ENCODE measurements at regions not wholly inside any gene's neighbourhood (a gene's known extent, or its start where the extent isn't known, plus 50 kb on each side); places are given as distances from the start of the nearest gene placed in this dataset.

GRCh38 chr2:228738671-228739380, 532.3 kb downstream of the PID1 start:
- ATAC-seq (no peak), DNase-seq (no peak)
- Histone ChIP-seq H3K27me3 (ENCODE audit: control insufficient read depth, insufficient read depth) (no peaks in the 10 kb centered on the region), H3K9me3 (ENCODE audit: control insufficient read depth, low read length) (no peaks in the 10 kb centered on the region), H3K4me1 (ENCODE audit: control insufficient read depth, insufficient read depth, low read length) (no peaks in the 10 kb centered on the region), H3K27ac (ENCODE audit: low read length) (no peak overlapping the region), H3K4me3 (ENCODE audit: low read length) (no peak overlapping the region)
- WGBS, result 66% methylated on average over 2 of the region's 2 CpGs
- intact Hi-C loops (cut with DNase I), result no loop called here

DNA sequence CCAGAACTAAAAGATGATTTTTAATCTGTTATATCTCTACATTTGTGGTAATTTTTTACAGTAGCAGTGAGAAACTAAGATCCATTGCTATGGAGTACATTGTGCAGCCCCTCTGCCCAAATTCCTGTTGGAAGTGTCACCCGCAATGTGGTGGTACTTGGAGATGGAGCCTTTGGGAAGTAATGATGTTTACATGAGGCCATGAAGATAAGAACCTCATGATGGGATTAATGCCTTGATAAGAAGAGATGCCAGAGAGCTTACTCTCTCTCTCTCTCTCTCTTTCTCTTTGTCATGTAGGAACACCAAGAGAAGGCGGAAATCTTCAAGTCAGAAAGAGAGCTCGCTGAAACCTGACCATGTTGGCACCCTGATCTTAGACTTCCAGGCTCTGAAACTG, 535.4 kb downstream of the PID1 start:
- H3K4me1 ChIP-seq (ENCODE audit: control insufficient read depth, insufficient read depth, low read length), result no peaks in the 10 kb centered on the region
- ATAC-seq (no peak), DNase-seq (no peak)
- 85% methylated on average over 3 of the region's 3 CpGs for WGBS
- no peaks in the 10 kb centered on the region for H3K9me3 ChIP-seq (ENCODE audit: control insufficient read depth, low read length)
- H3K27me3 ChIP-seq (ENCODE audit: control insufficient read depth, insufficient read depth), result no peaks in the 10 kb centered on the region
- intact Hi-C loops (cut with DNase I), result no loop called here
- no peak overlapping the region for H3K27ac ChIP-seq (ENCODE audit: low read length)
- H3K4me3 ChIP-seq (ENCODE audit: low read length), result no peak overlapping the region

GRCh38 chr2:228731517-228731916, 539.6 kb downstream of the PID1 start:
- no peaks in the 10 kb centered on the region for H3K4me1 ChIP-seq (ENCODE audit: control insufficient read depth, insufficient read depth, low read length)
- ATAC-seq (no peak), DNase-seq (no peak)
- H3K4me3 ChIP-seq (ENCODE audit: low read length), result no peak overlapping the region
- intact Hi-C loops (cut with DNase I), result no loop called here
- no peaks in the 10 kb centered on the region for H3K9me3 ChIP-seq (ENCODE audit: control insufficient read depth, low read length)
- no peak overlapping the region for H3K27ac ChIP-seq (ENCODE audit: low read length)
- no peaks in the 10 kb centered on the region for H3K27me3 ChIP-seq (ENCODE audit: control insufficient read depth, insufficient read depth)

DNA sequence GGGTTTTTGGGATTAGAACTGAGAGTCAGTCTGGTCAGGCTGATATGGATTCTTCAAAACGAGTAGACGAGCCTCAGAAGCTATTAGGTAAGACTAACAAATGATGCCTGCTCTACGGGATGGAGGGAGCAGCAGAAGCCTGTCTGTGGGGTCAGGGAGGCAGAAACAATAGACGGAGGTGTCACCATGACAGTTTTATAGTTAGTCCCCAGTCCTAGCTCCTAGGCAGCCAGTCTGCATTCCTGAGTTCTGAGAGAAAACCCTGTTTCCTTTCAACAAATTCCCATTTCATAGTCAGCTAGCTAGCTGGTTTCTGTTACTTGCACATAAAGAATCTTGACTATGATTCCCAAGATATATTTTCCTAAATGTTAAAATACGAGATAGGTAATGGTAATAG, 542.1 kb downstream of the PID1 start:
- no peak overlapping the region for H3K27ac ChIP-seq (ENCODE audit: low read length)
- H3K9me3 ChIP-seq (ENCODE audit: control insufficient read depth, low read length), result no peaks in the 10 kb centered on the region
- DNase-seq, result no peak
- intact Hi-C loops (cut with DNase I), result no loop called here
- no peak for ATAC-seq
- H3K4me3 ChIP-seq (ENCODE audit: low read length), result no peak overlapping the region
- 49% methylated on average over 5 of the region's 5 CpGs for WGBS
- H3K4me1 ChIP-seq (ENCODE audit: control insufficient read depth, insufficient read depth, low read length), result no peaks in the 10 kb centered on the region
- no peaks in the 10 kb centered on the region for H3K27me3 ChIP-seq (ENCODE audit: control insufficient read depth, insufficient read depth)

DNA sequence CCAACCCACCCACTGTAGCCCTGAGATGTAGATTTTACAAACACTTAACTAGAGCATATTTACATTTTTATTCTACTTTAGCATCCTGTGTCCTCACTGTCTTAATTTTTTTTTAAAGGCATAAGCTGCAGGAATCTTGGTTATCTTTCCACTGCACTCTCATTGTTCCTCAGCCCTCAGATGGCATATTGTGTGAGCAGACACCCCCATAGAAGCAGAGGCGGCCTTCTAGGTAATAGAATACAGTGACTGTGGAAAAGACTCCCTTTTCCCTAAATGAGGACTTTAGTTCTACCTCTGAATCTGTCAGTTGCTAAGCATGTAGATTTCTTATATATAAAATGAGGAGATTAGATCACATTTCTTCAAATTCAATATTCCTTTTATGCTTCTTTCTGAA, 543.5 kb upstream of the SPHKAP start:
- H3K4me3 ChIP-seq (ENCODE audit: low read length), result no peak overlapping the region
- ATAC-seq (no peak), DNase-seq (no peak)
- no peaks in the 10 kb centered on the region for H3K4me1 ChIP-seq (ENCODE audit: control insufficient read depth, insufficient read depth, low read length)
- intact Hi-C loops (cut with DNase I), result no loop called here
- no peaks in the 10 kb centered on the region for H3K9me3 ChIP-seq (ENCODE audit: control insufficient read depth, low read length)
- H3K27ac ChIP-seq (ENCODE audit: low read length), result no peak overlapping the region
- 74% methylated on average over 1 of the region's 1 CpG for whole genome bisulfite sequencing
- no peaks in the 10 kb centered on the region for H3K27me3 ChIP-seq (ENCODE audit: control insufficient read depth, insufficient read depth)

DNA sequence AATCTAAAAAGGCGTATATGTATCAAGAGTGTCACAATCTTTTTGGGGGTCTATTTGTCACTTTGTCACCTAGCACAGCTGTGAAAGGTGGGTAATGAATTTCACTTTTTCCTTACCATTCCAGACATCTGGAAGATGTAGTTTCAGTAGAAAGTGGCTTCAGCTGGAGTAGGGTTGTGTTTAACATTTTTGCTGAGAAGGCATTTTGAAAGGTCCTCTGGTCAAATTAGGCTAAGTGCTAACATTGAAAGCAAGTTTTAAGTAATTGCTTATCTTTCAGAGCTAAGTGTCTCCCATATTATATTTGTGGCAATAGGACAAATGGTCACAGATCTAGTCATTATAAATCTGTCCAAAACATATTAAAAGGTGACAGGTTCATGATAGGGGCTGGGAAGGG, 542.1 kb upstream of the SPHKAP start:
- WGBS, result 82% methylated on average over 1 of the region's 1 CpG
- H3K4me1 ChIP-seq (ENCODE audit: control insufficient read depth, insufficient read depth, low read length), result no peaks in the 10 kb centered on the region
- intact Hi-C loops (cut with DNase I), result no loop called here
- H3K9me3 ChIP-seq (ENCODE audit: control insufficient read depth, low read length), result no peaks in the 10 kb centered on the region
- H3K27ac ChIP-seq (ENCODE audit: low read length), result no peak overlapping the region
- no peak for ATAC-seq
- H3K4me3 ChIP-seq (ENCODE audit: low read length), result no peak overlapping the region
- DNase-seq, result no peak
- no peaks in the 10 kb centered on the region for H3K27me3 ChIP-seq (ENCODE audit: control insufficient read depth, insufficient read depth)

DNA sequence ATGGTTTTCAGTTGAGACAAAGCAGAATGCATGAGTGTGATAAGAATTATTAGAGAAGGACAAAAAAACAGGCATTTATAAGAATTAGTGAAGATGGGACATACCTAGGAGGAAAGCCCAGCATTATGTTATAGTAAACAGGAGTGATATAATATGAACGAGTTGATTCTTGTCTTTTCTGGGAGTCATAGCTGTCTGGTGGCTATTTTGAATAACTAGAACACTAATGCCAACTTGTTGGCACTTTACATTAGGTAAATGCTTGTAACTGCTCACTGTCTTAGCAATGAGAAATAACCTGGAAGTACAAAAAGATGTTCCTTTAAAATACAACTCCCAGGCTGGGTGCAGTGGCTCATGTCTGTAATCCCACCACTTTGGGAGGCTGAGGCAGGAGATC, 540.8 kb upstream of the SPHKAP start:
- 60% methylated on average over 1 of the region's 1 CpG for WGBS
- Histone ChIP-seq H3K4me3 (ENCODE audit: low read length) (no peak overlapping the region), H3K4me1 (ENCODE audit: control insufficient read depth, insufficient read depth, low read length) (no peaks in the 10 kb centered on the region), H3K27me3 (ENCODE audit: control insufficient read depth, insufficient read depth) (no peaks in the 10 kb centered on the region), H3K27ac (ENCODE audit: low read length) (no peak overlapping the region), H3K9me3 (ENCODE audit: control insufficient read depth, low read length) (no peaks in the 10 kb centered on the region)
- intact Hi-C loops (cut with DNase I), result no loop called here
- DNase-seq, result no peak
- ATAC-seq, result no peak

- WGBS, result 90% methylated on average over 1 of the region's 1 CpG
Observed at GRCh38 chr2:228720895-228721294, 539.4 kb upstream of the SPHKAP start.

GRCh38 chr2:228709788-228710371, 528.4 kb upstream of the SPHKAP start:
- Histone ChIP-seq H3K27ac (ENCODE audit: low read length) (no peak overlapping the region), H3K27me3 (ENCODE audit: control insufficient read depth, insufficient read depth) (no peaks in the 10 kb centered on the region), H3K4me3 (ENCODE audit: low read length) (no peak overlapping the region), H3K4me1 (ENCODE audit: control insufficient read depth, insufficient read depth, low read length) (no peaks in the 10 kb centered on the region), H3K9me3 (ENCODE audit: control insufficient read depth, low read length) (no peaks in the 10 kb centered on the region)
- WGBS, result 75% methylated on average over 2 of the region's 2 CpGs
- intact Hi-C loops (cut with DNase I), result no loop called here
- ATAC-seq (no peak), DNase-seq (no peak)

More at GRCh38 chr2:228720895-228721294, 539.4 kb upstream of the SPHKAP start:
- no peak overlapping the region for H3K4me3 ChIP-seq (ENCODE audit: low read length)
- H3K4me1 ChIP-seq (ENCODE audit: control insufficient read depth, insufficient read depth, low read length), result no peaks in the 10 kb centered on the region
- ATAC-seq, result no peak
- no peak for DNase-seq
- H3K9me3 ChIP-seq (ENCODE audit: control insufficient read depth, low read length), result no peaks in the 10 kb centered on the region
- no peak overlapping the region for H3K27ac ChIP-seq (ENCODE audit: low read length)
- H3K27me3 ChIP-seq (ENCODE audit: control insufficient read depth, insufficient read depth), result no peaks in the 10 kb centered on the region
- intact Hi-C loops (cut with DNase I), result no loop called here

DNA sequence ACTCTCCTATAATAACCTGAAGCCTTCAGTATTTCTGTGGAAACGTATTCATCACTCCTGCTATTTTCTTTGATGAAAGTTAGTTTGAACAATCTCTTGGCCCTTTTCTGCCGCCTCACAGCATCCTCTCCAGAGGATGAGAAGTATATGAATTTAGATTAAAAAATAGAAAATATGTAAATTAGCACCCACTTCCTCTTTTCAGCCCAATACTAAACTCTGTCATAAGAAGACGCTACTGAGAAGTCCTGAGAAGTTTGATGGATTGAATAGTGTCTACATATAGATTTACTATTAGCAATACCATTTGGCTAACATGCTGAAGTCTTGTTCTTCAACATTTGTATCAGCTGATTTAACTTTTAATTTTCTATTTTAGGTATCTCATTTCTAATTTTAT, 526.4 kb upstream of the SPHKAP start:
- Histone ChIP-seq H3K27ac (ENCODE audit: low read length) (no peak overlapping the region), H3K27me3 (ENCODE audit: control insufficient read depth, insufficient read depth) (no peaks in the 10 kb centered on the region), H3K4me1 (ENCODE audit: control insufficient read depth, insufficient read depth, low read length) (no peaks in the 10 kb centered on the region), H3K9me3 (ENCODE audit: control insufficient read depth, low read length) (no peaks in the 10 kb centered on the region), H3K4me3 (ENCODE audit: low read length) (no peak overlapping the region)
- no peak for DNase-seq
- intact Hi-C loops (cut with DNase I), result no loop called here
- ATAC-seq, result no peak
- WGBS, result 87% methylated on average over 3 of the region's 3 CpGs

- ATAC-seq, result no peak
- Histone ChIP-seq H3K27me3 (ENCODE audit: control insufficient read depth, insufficient read depth) (no peaks in the 10 kb centered on the region), H3K27ac (ENCODE audit: low read length) (no peak overlapping the region), H3K4me3 (ENCODE audit: low read length) (no peak overlapping the region), H3K4me1 (ENCODE audit: control insufficient read depth, insufficient read depth, low read length) (no peaks in the 10 kb centered on the region), H3K9me3 (ENCODE audit: control insufficient read depth, low read length) (no peaks in the 10 kb centered on the region)
- WGBS, result 24% methylated on average over 4 of the region's 4 CpGs
- intact Hi-C loops (cut with DNase I), result no loop called here
- DNase-seq, result no peak
Observed at GRCh38 chr2:228705318-228705717, 523.8 kb upstream of the SPHKAP start.

GRCh38 chr2:228703152-228703551, 521.7 kb upstream of the SPHKAP start:
- H3K9me3 ChIP-seq (ENCODE audit: control insufficient read depth, low read length), result no peaks in the 10 kb centered on the region
- no peak overlapping the region for H3K4me3 ChIP-seq (ENCODE audit: low read length)
- H3K4me1 ChIP-seq (ENCODE audit: control insufficient read depth, insufficient read depth, low read length), result no peaks in the 10 kb centered on the region
- H3K27ac ChIP-seq (ENCODE audit: low read length), result no peak overlapping the region
- WGBS, result 66% methylated on average over 6 of the region's 6 CpGs
- no peaks in the 10 kb centered on the region for H3K27me3 ChIP-seq (ENCODE audit: control insufficient read depth, insufficient read depth)
- no peak for ATAC-seq
- DNase-seq, result no peak
- intact Hi-C loops (cut with DNase I), result loop anchor here in 1 of 4 donors (5.0 kb wide), 1 partner anchor 569 kb away; the partner anchor contains the start of gene PID1

Data from right cardiac atrium (tissue), 5 donors.